Neural crest cell (in vitro differentiated cells): ENCODE measurements at regions not wholly inside any gene's neighbourhood (a gene's known extent, or its start where the extent isn't known, plus 50 kb on each side); places are given as distances from the start of the nearest gene placed in this dataset.

Experiments
- DNase-seq: peaks from one replicate; pipeline ENCODE4 v3.0.0; 2021; ENCODE audit warnings: low read depth, mixed read lengths, low spot score
- H3K27ac Mint-ChIP-seq: one replicate; pipeline ENCODE4 v1.8.0; 2021; ENCODE audit warnings: mild to moderate bottlenecking, mixed read lengths; ENCODE audit not compliant: unreplicated experiment
- H3K27me3 Mint-ChIP-seq: 2 replicates; pipeline ENCODE4 v1.8.0; 2021; ENCODE audit warnings: low read depth, mild to moderate bottlenecking, mixed read lengths
- H3K36me3 Mint-ChIP-seq: 2 replicates; pipeline ENCODE4 v1.8.0; 2021; ENCODE audit warnings: low read depth, mild to moderate bottlenecking, mixed read lengths
- H3K4me1 Mint-ChIP-seq: 2 replicates; pipeline ENCODE4 v1.8.0; 2021; ENCODE audit warnings: mixed read lengths
- H3K4me3 Mint-ChIP-seq: one replicate; pipeline ENCODE4 v1.8.0; 2021; ENCODE audit warnings: mild to moderate bottlenecking, mixed read lengths
- H3K9me3 Mint-ChIP-seq: 2 replicates; pipeline ENCODE4 v1.8.0; 2021; ENCODE audit warnings: mixed read lengths
- TF ChIP-seq, protein P1 (sequence below): fragments of 200-600 bp; sonication (generic); conservative IDR thresholded peaks from 2 replicates; pipeline ENCODE4 v1.5.0; 2021; ENCODE audit warnings: antibody characterized with exemption, mild to moderate bottlenecking

DNA sequence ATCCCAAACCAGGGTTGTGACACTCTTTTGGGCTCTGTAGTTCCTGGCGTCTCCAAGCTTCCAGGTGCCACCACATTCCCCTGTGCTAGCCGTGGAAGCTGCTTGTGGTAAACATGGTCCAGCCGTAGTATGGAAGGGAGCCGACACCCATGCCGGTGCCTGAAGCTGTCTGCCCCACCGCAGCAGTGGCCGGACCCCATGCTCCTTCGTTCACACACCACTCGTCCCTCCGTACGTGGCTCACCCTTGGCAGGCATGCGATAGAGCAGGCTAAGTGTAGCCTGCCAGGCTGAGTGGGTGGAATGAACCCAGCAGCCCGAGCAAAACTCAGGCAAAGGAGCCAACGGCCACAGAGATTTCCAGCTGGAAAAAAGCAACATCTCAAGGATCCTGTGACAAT lies 2030.4 kb downstream of the EFNA5 start:
- no peak for DNase-seq
- Mint-ChIP-seq H3K27ac (no peak overlapping the region), H3K36me3 (no peaks in the 10 kb centered on the region), H3K27me3 (no peaks in the 10 kb centered on the region), H3K4me3 (no peak overlapping the region), H3K4me1 (peaks cover 4% of the 10 kb centered on the region), H3K9me3 (peaks cover 5% of the 10 kb centered on the region)
- TF ChIP-seq, protein P1, sequence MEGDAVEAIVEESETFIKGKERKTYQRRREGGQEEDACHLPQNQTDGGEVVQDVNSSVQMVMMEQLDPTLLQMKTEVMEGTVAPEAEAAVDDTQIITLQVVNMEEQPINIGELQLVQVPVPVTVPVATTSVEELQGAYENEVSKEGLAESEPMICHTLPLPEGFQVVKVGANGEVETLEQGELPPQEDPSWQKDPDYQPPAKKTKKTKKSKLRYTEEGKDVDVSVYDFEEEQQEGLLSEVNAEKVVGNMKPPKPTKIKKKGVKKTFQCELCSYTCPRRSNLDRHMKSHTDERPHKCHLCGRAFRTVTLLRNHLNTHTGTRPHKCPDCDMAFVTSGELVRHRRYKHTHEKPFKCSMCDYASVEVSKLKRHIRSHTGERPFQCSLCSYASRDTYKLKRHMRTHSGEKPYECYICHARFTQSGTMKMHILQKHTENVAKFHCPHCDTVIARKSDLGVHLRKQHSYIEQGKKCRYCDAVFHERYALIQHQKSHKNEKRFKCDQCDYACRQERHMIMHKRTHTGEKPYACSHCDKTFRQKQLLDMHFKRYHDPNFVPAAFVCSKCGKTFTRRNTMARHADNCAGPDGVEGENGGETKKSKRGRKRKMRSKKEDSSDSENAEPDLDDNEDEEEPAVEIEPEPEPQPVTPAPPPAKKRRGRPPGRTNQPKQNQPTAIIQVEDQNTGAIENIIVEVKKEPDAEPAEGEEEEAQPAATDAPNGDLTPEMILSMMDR: no peak

DNA sequence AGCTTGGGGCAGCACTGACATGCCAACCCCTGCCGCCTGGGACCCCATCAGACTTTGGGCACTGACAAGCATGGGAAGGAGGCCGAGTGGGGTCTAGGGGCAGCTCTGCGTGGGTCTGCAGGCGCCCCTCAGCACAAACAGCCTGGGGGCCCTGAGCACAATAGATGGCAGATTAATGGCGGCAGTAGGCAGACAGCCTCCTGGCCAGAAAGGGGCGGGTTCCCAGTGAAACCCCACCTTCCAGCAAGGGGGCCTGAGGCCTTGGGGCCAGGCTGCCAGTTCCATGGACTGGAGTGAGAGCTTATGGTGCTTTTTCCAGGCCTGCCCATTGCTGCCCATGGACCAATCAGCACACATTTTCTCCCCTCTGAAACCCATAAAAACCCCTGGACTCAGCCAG lies 2031.2 kb downstream of the EFNA5 start:
- TF ChIP-seq, protein P1: no peak
- no peak overlapping the region for H3K27ac Mint-ChIP-seq
- no peak overlapping the region for H3K4me3 Mint-ChIP-seq
- peaks cover 5% of the 10 kb centered on the region for H3K9me3 Mint-ChIP-seq
- H3K36me3 Mint-ChIP-seq: no peaks in the 10 kb centered on the region
- no peak for DNase-seq
- H3K27me3 Mint-ChIP-seq: no peaks in the 10 kb centered on the region
- H3K4me1 Mint-ChIP-seq: peaks cover 4% of the 10 kb centered on the region

DNA sequence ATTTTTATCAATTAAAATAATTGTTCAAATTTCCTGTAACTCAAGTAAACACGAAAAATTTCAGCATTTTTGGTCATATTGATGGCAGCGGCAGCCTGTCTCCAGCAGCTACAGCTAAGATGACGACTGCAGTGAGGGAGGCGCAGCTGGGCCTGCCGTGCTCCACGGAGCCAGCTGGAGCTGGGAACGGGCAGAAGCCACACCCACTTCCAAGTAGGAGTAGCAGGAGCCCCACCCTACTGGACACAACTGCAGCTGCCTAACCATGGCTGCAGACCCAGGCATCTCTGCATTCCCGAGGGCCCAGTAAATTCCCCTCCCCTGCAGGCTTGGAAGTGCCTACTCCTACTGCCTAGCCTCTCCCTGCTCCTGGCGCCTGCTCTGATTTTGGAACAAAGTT lies 2031.7 kb downstream of the EFNA5 start:
- no peak overlapping the region for H3K27ac Mint-ChIP-seq
- no peak for DNase-seq
- TF ChIP-seq, protein P1: no peak
- H3K4me1 Mint-ChIP-seq: peaks cover 4% of the 10 kb centered on the region
- no peak overlapping the region for H3K4me3 Mint-ChIP-seq
- H3K9me3 Mint-ChIP-seq: peaks cover 5% of the 10 kb centered on the region
- no peaks in the 10 kb centered on the region for H3K27me3 Mint-ChIP-seq
- no peaks in the 10 kb centered on the region for H3K36me3 Mint-ChIP-seq

DNA sequence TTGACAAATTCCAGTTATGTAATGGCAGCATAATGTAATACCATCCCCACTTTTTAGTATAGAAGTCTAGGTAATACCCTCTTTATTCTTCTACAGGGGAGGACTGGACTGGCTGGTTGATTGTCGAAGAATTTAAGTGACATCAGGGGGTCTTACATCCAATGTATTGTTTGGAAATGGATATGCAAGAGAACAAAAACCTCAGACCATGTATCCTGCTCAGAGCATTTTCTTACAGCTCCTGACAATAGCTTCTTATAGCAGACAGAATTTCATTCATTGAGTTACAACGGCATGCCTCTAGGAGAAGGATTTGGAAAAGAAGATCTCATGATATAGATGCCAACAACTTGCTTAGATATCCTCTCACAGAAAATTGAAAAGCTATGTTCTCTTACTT lies 2032.3 kb downstream of the EFNA5 start:
- Mint-ChIP-seq H3K4me1 (peaks cover 4% of the 10 kb centered on the region), H3K4me3 (no peak overlapping the region), H3K9me3 (peaks cover 5% of the 10 kb centered on the region), H3K36me3 (no peaks in the 10 kb centered on the region), H3K27me3 (no peaks in the 10 kb centered on the region), H3K27ac (no peak overlapping the region)
- no peak for DNase-seq
- TF ChIP-seq, protein P1: no peak

DNA sequence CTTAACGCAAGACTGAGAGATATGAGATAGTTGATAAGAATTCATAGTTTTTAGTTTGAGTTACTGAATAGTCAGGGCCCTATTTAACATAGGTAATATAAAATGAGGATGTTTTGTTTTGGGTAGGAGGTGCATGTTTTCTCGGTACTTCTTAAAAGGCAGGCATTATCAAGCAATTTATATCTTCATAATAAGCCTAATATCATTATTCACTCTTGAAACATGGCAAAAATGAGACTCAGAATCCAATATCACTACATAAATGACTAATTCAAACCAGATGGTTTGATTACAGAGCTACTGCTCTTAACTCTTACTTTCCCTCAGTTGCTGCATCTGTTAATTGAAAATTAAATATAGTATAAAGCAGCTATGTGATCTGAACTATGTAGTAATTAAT lies 2038.7 kb downstream of the EFNA5 start:
- H3K27ac Mint-ChIP-seq: no peak overlapping the region
- peaks cover 19% of the 10 kb centered on the region for H3K4me1 Mint-ChIP-seq
- H3K4me3 Mint-ChIP-seq: no peak overlapping the region
- no peaks in the 10 kb centered on the region for H3K36me3 Mint-ChIP-seq
- DNase-seq: no peak
- TF ChIP-seq, protein P1: no peak
- peaks cover 3% of the 10 kb centered on the region for H3K9me3 Mint-ChIP-seq
- H3K27me3 Mint-ChIP-seq: no peaks in the 10 kb centered on the region

DNA sequence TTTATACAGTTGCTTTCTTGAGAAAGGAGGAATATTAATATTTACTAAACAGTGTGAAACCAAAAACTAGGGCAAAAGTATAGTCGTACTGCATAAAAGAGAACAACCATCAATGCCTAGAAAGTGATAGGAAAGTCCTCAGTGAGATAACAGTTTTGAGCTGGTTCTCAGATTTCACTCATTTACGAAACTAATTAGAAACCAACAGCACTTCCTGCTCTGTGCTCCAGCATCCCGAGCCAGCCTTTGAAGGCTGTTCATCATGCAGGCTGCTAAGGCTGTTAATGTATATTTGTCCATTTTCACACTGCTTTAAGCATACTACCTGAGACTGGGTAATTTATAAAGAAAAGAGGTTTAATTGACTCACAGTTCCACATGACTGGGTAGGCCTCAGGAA lies 2039.9 kb downstream of the EFNA5 start:
- H3K4me1 Mint-ChIP-seq: peaks cover 19% of the 10 kb centered on the region
- H3K9me3 Mint-ChIP-seq: peaks cover 1% of the 10 kb centered on the region
- H3K27me3 Mint-ChIP-seq: no peaks in the 10 kb centered on the region
- no peaks in the 10 kb centered on the region for H3K36me3 Mint-ChIP-seq
- H3K4me3 Mint-ChIP-seq: no peak overlapping the region
- H3K27ac Mint-ChIP-seq: peak overlapping the region; percentile 78
- TF ChIP-seq, protein P1: no peak
- no peak for DNase-seq
